ENCODE measurements at regions not wholly inside any gene's neighbourhood (a gene's known extent, or its start where the extent isn't known, plus 50 kb on each side); places are given as distances from the start of the nearest gene placed in this dataset.
"Not testable (repeated sequence)": the region's sequence is repeated elsewhere in the genome, so short reads cannot be mapped to it uniquely, and the experiment has no call there.

DNA sequence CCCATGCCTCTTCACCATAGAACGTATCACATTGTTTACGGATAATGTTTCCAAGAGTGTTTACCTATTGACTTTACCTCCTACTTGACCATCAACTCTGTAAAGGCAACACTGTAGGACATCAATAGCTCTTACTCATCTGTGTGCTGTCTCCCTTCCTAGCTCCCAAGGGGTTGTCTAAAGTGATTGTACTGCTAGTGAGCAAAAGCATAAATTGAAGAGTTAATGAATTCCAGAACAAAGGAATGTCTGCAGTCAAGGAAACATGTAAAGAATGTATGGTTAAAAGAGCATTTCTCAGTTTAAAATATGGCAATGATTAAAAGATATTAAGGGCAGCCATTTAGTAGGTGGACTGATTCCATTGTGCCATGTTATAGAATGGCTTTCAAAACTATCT lies 985.4 kb downstream of the TBC1D32 start:
- no peak for FAIRE-seq

DNA sequence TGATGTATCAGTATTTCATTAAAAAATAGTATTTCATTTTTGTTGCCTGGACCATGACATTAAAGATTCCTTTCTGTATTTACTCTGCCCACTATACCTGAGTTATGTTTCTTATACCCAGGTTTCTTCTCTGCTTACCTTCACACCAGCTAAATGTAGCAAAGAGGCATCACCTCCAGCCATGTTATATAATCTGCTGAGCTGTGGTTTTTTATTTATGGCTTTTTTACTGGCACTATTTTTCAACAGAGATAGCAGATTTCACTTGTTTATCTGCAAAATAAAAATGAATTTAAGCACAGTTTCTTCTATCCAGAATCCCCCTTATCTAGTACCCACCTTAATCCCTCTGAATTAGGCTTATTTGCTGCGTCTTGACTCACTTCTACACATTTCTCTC lies 979.0 kb upstream of the MAN1A1 start:
- no peak for FAIRE-seq

DNA sequence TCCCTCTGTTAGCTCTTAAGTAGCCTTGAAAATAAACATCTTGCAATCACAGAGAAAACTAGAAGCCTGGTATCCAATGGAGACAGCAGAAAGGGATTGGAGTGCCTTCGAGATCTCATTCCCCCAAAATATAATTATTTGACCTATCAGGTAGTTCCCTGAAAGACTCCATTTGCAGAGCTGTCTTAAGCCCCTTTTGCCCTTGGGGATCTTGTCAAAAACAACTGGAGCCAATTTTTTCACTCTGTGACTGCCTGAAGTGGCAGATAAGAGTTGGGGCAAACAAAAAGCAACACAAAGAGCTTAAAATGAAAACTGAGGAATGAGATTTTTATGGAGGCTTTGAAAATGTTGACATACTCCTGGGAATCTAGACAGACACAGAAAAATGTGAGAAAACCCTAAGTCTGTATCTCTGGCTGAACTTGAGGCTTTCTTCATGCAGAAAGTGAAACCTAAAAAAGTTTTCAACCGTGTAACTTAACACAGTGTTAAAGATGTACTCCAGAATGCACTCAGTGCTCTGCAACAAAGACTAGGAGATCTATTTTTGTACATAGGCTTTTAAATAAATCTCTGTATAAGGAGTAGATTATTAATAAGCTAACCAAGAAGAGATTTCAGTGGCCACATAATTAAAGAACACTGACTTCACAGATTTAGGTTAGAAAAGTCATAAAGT lies 971.1 kb upstream of the MAN1A1 start:
- no peak for FAIRE-seq

DNA sequence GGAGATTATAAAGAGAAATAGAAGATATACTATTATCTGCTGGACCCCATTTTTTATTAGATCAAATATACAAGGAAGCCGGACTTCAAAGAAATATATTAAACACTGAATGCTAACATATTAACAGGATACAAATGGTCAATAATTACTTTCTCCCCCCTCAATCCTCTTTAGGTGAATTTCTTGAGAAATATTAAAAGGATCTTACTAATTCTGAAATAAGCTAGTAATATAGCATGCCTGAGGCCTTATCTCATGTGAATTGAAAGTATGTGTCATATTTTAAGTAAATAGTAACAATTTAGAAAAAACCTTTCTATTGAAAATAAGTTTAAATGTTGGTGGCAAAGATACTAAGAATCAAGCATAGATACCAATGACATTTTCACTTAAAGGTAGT lies 954.7 kb upstream of the MAN1A1 start:
- no peak for FAIRE-seq

DNA sequence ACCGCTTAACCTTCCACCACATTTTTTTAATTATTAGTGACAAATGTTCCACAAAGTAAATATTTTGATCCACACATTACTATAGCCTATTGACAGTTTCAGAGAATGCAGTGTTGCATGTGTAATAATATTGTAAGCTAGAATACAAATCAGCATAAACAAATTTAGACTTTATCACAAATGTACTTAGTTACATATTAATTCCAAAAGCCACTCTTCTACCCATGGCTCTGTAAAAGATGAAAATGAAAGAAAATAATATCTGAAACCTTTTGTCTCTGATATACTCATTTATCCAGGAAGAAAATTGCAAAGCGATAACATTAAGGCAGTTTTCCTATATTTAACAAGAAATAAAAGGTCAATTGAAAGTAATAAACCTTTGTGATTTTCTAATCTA lies 954.0 kb upstream of the MAN1A1 start:
- FAIRE-seq: no peak

DNA sequence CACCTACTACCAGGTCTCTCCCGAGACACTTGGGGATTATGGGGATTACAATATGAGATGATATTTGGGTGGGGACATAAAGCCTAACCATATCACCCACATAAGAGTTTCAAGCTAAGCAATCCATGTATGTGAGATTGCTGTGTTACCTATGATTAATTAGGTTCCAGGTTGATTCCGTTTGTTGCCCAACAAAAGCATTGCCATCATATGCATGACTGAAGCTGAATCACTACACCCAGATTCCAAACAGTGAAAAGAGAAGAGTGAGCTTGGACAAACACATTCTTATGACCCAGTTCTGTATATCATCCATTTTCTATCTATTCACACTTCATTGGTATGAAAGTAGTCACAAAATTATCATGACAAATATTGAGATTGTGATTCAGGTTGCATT lies 952.5 kb upstream of the MAN1A1 start:
- no peak for FAIRE-seq

DNA sequence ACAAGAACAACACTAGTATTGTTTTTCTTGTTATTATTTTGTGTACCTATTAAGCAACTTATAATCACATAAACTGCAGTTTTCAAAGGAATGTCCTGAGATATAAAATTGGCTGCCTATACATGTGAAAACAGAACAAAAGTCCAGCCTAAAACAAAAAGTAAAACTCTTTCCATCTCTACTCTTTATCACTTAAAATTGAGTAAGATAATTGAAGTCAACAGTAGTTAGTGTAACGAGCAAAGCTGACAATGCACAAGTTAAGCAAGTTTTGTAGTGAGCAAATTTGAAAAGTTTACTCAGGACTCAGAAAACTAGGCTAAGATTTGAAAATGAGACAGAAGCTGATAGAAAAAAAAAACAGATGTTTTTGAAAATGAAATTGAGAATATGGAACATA lies 941.4 kb upstream of the MAN1A1 start:
- no peak for FAIRE-seq

DNA sequence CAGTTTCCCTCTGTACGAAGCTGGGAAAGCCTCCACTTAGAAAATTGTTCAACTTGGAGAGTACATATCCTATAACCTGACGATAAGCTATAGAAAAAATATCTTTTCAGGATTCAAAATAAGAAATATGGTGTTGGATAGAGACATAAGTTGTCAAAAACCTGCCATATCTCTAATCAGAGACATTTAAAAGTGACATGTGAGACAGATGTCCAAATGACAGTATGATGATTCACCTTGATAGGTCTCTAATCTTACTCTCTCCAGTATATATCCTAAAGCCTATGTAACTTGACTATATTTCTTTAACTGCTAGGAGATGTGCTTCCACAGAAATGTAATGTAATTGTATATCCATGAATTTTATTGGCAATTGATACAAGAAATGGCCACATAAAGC lies 932.4 kb upstream of the MAN1A1 start:
- no peak for FAIRE-seq

DNA sequence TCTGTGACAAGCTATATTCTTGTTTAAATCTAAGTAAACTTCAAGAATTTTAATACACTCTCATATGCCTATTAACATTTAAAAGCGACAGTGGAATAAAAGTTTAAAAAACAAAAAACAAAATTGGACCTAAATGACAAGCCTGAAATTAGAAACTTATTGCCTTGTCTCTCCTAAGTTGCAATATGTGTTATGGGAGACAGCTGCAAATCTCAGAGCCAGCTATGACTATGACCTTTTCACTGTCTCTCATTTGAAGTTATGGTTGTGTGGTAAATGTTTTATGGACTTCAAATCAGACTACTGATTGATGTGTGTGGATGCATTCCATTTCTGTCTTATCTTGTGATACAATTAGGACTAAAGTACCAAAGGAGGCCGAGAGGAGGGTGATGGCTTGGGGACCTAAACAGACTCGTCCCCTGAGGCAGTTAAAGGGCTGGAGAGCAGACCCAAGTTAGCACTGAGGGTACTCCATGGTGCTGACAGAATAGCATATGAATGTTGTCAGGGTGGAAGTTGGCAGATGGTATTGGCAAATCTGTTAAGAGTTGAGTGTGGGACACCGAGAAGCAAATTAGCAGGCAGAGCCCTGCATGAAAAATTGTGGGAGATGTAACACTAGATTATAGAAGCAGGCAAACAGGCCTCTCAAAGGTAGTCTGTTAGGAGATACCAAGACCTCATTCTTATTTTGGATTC lies 930.1 kb upstream of the MAN1A1 start:
- no peak for FAIRE-seq

DNA sequence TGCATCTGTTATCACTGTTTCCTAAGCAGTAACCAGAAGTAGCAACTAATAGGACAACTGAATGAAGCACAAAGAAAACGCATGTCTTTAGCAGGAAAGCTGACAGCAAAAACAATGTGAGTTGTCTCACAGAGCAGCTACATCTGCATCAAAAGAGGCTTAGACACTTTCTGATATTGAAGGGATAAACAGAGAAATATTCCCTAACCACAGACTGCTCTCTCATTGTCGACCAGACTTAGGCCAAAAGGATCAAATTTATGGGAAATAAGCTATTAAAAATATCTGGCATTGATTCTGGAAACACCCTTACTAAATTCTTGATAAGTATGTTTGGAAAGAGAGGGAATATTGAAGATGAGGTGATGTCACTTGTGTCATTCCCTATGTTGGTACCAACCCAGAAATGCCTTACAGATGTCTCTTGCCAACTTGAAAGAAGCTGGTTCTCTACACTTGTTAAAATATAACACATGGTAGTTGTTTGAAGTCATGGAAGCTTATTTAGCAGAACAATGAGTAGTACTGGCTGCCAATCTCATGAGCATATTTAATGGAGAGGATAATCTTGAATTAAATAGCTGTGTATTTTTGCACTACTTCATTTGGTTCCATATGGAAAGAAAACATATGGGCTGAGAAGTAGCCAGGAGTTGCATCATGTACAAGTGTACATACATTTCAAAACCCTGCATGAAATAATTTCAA lies 929.3 kb upstream of the MAN1A1 start:
- FAIRE-seq: no peak

DNA sequence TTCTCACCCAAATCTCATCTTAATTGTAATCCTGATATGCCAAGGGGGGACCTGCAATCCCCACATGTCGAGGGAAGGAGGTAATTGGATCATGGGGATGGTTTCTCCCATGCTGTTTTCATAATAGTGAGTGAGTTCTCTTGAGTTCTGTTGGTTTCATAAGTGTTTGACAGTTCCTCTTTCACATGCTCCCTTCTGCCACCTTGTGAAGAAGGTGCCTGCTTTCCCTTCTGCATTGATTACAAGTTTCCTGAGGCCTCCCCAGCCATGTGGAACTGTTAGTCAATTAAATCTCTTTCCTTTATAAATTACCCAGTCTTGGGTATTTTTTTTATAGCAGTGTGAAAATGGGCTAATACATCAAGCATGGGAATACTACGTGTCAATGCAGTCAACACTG lies 925.0 kb upstream of the MAN1A1 start:
- FAIRE-seq: no peak

DNA sequence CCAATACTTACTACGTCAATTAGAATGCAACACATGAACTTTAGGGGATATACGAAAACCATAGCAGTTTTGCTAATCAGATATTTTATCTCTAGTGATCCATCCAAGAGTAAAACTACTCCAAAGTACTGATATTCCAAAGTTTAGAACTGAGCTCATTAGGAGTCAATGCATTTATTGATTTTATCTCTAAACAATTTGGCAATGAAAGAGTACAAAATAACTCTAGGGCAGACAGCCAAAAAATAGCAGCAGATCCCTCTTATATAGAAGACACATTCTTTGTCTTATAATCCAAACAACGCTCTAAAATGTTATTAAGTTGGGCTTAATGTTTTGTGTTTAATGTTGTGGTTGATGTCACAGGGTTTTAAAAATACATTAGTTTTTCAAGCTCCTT lies 923.9 kb upstream of the MAN1A1 start:
- no peak for FAIRE-seq

DNA sequence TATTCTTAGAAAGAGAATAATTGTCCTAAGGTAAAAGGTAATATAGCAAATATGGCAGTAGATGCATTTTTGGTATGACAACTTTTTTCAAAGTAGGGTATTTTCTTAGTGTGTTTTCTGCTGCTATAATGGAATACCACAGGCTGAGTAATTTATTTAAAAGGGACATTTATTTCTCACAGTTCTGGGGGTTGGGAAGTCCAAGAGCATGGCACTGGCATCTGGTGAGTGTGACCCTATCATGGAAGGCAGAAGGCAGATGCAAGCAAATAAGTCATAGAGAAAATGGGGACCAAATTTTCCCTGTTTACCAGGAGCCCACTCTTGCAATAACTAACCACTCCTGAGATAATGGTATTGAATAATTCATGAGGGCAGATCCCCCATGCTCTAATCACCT lies 922.5 kb upstream of the MAN1A1 start:
- no peak for FAIRE-seq

DNA sequence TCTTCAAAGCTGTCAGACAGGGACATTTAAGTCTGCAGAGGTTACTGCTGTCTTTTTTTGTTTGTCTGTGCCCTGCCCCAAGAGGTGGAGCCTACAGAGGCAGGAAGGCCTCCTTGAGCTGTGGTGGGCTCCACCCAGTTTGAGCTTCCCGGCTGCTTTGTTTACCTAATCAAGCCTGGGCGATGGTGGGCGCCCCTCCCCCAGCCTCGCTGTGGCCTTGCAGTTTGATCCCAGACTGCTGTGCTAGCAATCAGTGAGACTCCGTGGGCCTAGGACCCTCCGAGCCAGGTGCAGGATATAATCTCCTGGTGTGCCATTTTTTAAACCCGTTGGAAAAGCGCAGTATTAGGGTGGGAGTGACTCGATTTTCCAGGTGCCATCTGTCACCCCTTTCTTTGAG lies 918.7 kb upstream of the MAN1A1 start:
- not testable (repeated sequence) for FAIRE-seq

DNA sequence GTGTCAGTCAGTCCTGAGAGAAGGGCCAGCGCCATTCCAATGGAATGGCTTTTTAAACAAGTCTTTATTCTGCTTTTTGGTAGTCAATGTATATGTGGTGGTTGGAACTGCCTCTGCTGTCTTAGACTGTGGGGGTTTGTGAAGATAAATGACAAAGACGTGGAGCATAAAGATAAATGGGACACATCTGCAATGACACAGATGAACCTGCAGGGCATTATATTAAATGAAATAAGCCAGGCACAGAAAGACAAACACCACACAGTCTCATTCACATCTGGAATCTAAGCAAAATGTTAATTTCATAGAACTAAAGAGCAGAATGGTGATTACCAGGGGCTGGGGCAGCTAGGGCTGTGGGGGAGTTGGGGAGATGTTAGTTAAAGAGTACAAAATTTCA lies 912.8 kb upstream of the MAN1A1 start:
- no peak for FAIRE-seq

DNA sequence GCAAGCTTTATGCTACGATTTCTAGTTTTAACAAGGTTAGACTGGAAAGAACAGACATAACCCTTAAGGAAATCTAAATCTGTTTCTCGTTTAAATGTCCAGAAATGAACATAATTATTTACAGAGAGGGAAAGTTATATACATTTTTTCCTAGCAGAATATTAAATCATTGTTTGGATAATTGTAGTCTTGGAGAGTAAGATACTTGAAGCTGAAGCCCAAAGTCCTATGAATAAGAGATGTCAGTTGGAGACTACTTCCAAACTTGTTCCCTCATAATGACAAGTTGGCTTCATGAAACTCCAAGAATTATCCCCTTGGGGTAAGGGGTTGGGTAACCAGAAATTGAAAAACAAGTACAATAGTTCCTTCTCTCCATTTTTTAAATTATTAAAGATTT lies 911.1 kb upstream of the MAN1A1 start:
- FAIRE-seq: no peak

DNA sequence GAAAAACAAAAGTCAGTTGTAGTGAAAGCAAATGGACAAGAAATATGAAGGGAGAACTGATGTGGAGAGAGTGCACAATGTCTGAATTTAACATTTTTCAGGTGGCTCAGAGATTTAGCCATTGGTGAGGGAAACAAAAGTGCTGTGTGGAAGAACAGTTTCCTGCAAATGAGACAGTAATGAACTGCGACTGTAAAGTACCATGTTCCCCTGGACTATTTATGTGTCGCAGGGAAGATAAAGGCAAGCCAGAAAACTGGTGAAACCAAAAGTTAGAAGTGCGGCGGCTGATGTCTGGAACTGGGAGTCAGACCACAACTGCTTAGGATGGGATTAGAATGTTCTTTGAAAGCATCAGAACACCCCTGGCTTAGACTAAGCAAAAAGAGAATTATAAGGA lies 905.1 kb upstream of the MAN1A1 start:
- FAIRE-seq: no peak

DNA sequence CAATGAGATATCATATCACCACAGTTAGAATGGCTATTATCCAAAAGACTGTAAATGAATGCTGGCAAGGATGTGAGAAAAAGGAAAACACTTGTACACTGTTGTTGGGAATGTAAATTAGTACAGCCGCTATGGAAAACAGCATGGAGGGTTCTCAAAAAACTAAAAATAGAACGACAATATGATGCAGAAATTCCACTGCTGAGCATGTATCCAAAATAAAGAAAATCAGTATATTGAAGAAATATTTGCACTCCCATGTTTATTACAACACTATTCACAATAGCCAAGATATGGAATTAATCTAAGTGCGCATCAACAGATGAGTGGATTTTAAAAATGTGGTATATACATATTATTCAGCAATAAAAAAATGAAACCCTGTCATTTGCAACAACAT lies 898.9 kb upstream of the MAN1A1 start:
- FAIRE-seq: no peak

DNA sequence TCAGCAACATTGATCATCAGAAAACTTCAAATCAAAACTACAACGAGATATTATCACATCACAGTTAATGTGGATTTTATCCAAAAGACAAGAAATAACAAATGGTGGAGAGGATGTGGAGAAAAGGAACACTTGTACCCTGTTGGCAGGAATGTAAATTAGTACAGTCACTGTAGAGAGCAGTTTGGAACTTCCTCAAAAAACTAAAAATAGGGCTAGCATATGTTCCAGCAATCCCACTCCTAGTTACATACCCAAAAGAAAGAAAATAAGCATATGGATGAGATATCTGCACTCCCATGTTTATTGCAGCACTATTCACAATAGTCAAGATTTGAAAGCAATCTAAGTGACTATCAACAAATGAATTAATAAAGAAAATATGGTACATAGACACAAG lies 887.7 kb upstream of the MAN1A1 start:
- no peak for FAIRE-seq

DNA sequence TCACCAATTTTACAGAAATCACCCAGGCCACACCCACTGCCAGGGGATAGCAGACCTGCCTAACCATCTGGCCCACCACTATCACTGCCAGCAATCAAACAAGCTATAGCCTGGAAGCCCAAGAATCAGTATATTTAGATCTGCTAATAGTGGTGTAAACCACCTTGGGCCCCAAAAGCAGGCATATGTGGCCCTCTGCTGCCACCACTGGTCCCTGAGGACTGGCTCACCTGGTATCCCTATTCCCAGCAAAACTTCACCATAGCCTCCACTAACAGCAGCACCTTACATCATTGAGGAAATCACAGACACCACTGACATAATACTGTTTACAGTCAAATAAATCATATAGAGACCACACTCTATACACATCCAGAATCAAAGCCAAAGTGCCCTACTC lies 880.4 kb upstream of the MAN1A1 start:
- FAIRE-seq: no peak

DNA sequence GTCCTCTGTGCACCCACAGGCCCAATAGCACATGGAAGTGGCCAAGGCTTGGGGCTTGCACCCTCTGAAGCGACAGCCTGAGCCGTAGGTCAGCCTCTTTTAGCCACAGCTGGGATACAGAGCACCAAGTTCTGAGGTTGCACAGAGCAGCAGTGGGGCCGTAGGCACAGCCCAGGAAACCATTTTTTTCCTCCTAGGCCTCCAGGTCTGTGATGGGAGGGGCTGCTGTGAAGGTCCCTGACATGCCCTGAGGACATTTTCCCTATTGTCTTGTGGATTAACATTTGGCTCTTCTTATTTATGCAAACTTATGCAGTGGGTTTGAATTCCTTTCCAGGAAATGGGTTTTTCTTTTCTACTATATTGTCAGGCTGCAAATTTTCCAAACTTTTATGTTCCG lies 878.7 kb upstream of the MAN1A1 start:
- FAIRE-seq: no peak

DNA sequence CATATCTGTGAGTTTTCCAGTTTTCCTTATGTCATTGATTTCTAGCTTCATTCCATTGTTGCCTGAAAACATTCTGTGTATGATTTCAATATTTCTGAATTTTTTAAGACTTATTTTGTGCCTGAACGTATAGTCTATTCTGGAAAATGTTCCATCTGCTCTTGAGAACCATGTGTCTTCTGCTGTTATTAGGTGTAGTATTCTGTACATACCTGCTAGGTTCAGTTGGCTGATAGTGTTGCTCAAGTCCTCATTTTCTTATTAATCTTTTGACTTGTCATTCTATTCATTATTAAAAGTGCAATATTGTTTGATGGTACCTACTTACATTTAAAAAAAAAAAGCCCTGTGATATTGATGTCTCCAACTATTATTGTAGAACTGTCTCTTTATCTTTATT lies 869.8 kb upstream of the MAN1A1 start:
- FAIRE-seq: no peak

DNA sequence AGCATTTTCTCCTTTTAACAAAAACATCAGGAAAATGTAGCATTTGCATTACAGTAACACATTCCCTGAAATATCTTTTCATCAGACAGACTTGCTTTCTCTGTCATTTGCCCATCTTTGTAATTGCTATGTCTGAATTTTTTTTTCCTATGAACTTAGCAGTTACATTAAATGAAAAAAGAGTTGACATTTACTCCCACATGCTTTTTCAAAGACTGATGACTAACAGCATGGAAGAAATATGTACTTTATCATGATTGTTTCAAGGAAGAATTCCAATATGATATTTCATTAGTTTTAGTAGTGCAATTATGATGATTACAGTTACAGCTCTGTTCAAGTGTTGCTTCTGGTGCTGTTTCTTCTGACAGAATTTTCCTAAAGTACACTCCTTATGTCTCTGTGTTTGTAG lies 864.5 kb upstream of the MAN1A1 start:
- no peak for FAIRE-seq
